Esophagus squamous epithelium (tissue), 4 donors: ENCODE measurements at regions not wholly inside any gene's neighbourhood (a gene's known extent, or its start where the extent isn't known, plus 50 kb on each side); places are given as distances from the start of the nearest gene placed in this dataset.

ENCODE experiments used
- CTCF ChIP-seq, 6 experiments: fragments of 450-650 bp in 4 of 6; fragments of 200-600 bp in 2 of 6; sonication (generic) in 2 of 6; IDR thresholded peaks; one replicate each; pipeline ENCODE4 v1.5.1; 2016 to 2019; ENCODE audit warnings: antibody characterized with exemption in 6 of 6, mild to moderate bottlenecking in 4 of 6, moderate library complexity in 4 of 6
- POLR2A ChIP-seq, 4 donors: fragments of 450-650 bp; IDR thresholded peaks; one replicate each; pipeline ENCODE4 v1.6.1; 2017; ENCODE audit warnings: antibody characterized with exemption in 4 of 4, mild to moderate bottlenecking in 4 of 4, moderate library complexity in 3 of 4

GRCh38 chr9:107430071-107430470, 59.5 kb downstream of the KLF4 start:
- TF ChIP-seq POLR2A (IDR thresholded peaks at IDR 0.05) (no peak), CTCF (IDR thresholded peaks at IDR 0.05) (no peak)
